ENCODE measurements at regions not wholly inside any gene's neighbourhood (a gene's known extent, or its start where the extent isn't known, plus 50 kb on each side); places are given as distances from the start of the nearest gene placed in this dataset.
"Not testable (repeated sequence)": the region's sequence is repeated elsewhere in the genome, so short reads cannot be mapped to it uniquely, and the experiment has no call there.

DNA sequence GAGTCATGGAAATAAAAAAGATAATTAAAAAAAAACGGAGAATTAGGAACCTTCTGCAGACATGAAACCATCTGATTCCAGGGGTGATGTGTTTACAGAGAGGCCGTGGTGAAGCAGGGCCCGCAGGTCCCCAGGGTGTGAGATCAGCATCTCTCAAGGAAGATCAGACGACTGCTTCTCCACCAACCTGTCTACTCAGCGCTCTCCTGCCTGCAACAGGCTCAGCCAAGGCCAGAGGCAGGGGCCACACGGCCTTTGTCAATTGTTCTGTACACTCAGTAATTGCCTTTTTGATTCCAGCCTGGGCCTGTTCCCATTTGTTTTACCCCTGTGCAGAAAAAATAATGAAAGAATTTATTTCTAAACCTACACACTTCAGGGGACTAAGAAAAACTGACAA, 124.6 kb downstream of the NXPE2 start:
- no peak for DNase-seq

DNA sequence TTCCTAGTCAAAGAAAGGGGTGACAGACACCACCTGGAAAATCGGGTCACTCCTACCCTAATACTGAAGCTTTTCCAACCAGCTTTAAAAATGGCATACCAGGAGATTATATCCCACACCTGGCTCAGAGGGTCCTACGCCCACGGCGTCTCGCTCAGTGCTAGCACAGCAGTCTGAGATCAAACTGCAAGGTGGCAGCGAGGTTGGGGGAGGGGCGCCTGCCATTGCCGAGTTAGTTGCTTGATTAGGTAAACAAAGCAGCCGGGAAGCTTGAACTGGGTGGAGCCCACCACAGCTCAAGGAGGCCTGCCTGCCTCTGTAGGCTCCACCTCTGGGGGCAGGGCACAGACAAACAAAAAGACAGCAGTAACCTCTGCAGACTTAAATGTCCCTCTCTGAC, 127.1 kb downstream of the NXPE2 start:
- not testable (repeated sequence) for DNase-seq

- no peak for DNase-seq
Observed at GRCh38 chr11:114811971-114812370, 133.6 kb downstream of the NXPE2 start.

- no peak for DNase-seq
Observed at GRCh38 chr11:114812733-114813132, 134.4 kb downstream of the NXPE2 start.

DNA sequence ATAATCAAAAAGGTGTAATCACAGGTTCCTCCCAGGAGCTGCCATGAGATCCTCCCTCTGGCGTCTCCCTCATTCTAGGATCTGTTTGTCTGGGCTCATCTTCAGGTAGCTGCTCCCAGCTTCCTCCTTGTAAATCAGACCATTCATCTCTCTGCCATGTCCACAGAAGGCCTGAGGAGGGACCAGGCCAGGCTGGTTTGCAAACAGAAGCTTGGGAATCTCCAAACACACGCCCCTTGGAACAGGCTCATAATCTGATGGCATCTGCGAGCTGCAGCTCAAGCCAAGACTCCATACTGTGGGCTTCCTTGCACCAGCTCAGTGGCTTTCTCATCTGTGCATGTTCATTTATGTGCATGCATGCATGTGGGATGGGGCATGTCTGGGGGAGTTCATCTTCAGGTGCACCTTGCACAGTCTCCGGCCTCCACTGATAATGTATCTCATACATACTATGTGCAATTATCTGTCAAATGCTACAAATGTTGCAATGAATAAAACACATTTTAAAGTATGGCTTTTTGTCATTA, 134.9 kb downstream of the NXPE2 start:
- no peak for DNase-seq

GRCh38 chr11:114815176-114815575, 136.8 kb downstream of the NXPE2 start:
- no peak for DNase-seq

GRCh38 chr11:114815761-114816160, 137.4 kb downstream of the NXPE2 start:
- no peak for DNase-seq

DNA sequence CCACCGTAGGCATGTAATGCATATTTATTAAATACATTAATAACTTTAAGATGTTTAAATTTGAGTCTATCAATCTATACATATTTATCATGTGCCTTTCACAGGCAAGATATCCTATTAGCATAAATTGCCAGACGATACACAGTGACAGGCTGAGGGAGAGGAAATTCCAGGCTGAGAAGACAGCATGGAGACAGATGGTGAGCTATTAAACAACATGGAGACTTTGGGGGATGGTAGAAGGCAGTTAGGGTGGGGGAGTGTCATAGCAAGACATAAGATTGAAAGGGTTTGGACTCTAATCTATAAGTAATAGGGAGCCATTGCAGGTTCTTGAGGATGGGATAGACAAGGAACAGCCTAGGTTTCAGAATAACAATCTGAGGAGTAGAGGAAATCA, 138.5 kb downstream of the NXPE2 start:
- DNase-seq = no peak

- no peak for DNase-seq
Observed at GRCh38 chr11:114818382-114818781, 140.1 kb downstream of the NXPE2 start.

DNA sequence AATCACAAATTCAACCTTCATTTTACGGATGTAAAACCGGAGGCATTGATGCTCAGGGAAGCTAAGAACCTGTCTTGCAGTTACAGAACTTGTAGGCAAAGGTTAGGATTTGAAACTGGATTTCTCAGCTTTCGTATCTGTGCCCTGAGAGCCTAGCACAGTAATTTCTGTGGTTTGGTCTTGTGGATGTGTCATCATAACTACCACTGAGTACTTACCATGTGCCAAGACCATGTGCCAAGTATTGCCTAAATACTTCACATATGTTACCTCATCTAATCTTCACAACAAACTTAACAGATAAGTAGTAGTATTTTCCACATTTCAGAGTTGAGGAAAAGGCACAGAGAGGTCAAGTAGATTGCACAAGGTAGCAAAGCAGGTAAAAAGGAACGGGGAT, 140.7 kb downstream of the NXPE2 start:
- no peak for DNase-seq

GRCh38 chr11:114820621-114821020, 142.3 kb downstream of the NXPE2 start:
- no peak for DNase-seq

DNA sequence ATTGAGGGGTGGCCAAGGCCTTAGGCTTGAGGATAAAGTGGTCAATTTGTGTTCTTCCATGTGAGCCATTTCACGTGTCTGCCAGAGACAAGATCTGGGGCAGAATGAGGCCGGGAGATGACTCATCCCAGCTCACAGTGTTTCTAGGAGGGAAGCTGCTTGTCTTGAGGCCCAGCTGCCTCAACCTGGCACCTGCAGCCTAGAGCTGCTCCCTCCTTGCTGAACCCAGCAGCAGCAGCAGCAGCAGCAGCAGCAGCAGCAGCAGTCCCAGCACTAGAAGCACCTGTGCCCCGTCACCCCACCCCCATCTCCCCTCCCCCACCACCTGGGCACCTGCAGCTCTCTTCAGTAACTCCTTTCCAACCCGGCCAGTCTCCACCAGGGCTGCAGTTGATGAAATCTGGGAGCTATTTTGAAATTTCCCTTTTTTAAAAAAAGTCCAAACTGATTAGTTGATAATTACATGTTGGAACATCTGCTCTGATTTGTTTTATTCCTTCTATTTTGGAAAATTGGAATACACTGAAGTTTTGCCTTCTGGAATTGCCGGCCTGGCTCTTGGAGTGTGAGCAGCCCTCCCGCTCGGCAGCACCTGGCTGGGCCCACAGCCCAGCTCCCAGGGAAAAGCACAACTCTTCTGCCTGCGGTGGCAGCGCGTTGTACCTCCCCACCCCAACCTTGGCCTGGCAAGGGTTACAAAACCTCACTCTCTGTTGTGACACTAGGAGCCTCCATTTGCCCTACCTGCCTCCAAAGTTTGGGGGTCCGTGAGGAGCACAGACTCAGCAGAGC, 143.5 kb downstream of the NXPE2 start:
- DNase-seq = no peak

- no peak for DNase-seq
Observed at GRCh38 chr11:114826910-114827442, 148.6 kb downstream of the NXPE2 start.

- DNase-seq = no peak
Observed at GRCh38 chr11:114827736-114828135, 149.4 kb downstream of the NXPE2 start.

- no peak for DNase-seq
Observed at GRCh38 chr11:114832532-114833125, 154.3 kb downstream of the NXPE2 start.

- no peak for DNase-seq
Observed at GRCh38 chr11:114836161-114836560, 157.8 kb downstream of the NXPE2 start.

DNA sequence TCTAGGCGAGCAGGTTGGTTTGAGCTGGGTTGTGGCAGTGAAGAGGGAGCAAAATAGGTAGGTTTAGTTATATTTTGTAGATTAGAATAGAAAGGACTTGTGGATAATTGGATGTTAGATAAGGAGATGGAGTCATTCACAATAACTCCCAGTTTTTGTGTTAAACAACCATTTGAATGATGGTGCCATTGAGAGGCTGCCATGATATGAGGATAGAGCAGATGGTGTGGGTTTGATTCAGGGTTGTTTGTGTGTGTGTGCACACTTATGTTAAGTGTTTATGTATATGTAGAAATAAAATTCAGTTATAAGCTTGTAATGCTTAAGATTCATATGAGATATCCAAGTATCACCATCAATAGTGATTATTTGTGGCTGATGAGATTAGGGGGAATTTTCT, 166.6 kb downstream of the NXPE2 start:
- no peak for DNase-seq

DNA sequence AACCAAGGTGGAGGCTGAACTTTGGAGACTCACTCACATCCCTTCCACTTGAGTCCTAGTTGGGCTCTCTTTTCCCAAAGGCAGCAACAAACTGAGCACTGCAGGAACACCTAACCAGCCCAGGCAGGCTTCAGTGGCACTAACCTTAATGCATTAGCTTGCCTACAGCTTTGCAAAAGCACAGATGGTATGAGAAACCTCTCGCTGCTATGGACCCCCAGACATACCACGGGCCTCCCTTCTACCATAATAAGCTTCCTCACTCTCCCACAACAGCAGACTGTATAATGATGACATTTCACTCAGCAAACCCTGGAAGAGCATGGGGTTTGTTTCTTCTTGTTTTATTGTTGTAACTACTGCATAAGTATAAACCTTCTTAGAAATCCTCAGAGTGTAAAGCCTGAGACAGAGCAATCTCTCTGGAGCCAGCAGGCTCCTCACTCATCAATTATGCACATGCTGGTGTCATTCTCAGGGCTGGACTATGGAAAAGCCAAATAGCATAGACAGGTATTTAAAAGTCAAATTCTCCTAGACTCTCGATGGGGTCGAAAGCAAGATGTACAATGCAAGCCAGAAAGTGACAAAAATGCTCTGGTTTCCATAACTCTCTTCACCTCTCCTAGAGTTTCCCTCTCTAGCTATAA, 167.6 kb downstream of the NXPE2 start:
- no peak for DNase-seq

- DNase-seq = peak; percentile 56 to 75 (median 62)
Observed at GRCh38 chr11:114846416-114846791, 168.1 kb downstream of the NXPE2 start.

DNA sequence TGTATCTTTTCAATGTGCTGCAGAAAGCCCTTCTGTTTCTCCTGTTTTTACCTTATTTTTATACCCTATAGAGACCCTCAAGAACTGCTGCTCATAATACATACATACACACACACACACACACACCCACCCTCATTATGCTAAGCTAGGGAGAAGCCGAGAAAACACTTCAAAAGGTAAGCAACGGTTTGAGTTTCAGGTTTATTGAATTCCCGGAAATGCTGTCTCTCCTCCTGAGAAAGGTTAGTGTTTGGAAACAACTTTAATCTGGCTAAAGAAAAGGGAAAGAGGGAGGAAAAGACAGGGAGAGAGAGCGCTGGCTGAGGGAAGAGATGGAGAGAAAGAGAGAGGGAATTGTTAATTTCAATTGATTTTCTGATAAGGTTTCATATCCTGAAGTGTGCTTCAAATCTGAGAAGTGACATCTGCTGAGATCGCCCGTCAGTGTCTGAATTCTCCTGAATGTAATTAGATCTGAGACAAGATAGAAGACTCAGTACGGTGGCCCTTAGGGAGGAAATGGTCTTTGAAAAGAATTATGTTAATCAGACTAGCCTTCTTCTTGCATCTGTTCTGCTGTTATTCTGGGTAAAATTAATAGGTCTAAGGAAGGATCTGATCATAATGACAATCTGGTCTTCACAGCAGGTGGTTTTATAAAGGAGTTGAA, 169.1 kb downstream of the NXPE2 start:
- DNase-seq = no peak

- no peak for DNase-seq
Observed at GRCh38 chr11:114848027-114848426, 169.7 kb downstream of the NXPE2 start.

DNA sequence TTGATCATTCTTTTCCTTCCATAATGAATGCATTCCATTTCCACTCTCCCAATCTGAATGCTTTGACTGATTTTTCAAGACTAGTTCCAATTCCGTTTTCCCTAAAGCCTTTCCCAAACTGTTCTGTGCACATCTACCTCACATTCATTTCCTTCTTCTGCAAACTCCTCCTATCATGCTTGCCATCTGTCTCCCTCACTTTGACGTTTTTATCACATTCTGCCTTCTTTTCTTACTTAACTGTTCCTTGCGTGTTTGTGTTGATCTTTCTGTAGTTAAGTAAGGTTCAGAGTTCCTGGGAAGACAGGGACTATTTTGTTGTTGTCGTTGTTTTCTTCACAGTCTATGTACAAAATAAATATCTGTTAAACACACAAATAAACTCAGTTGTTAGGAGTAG, 179.0 kb downstream of the NXPE2 start:
- no peak for DNase-seq

Measured in muscle of back (tissue), 3 donors.